H1 (cell line): ENCODE measurements at regions not wholly inside any gene's neighbourhood (a gene's known extent, or its start where the extent isn't known, plus 50 kb on each side); places are given as distances from the start of the nearest gene placed in this dataset.

ENCODE experiments used
- CTCF ChIA-PET: fragments of 300-600 bp; sonication (Branson Sonifier 250); formaldehyde crosslinking; loops from one replicate; lab custom pipeline; 2021; ENCODE audit not compliant: partially characterized antibody; lab: Charles Lee
- POLR2A ChIA-PET: fragments of 300-600 bp; sonication (Branson Sonifier 250); formaldehyde crosslinking; loops from one replicate; lab custom pipeline; 2021; ENCODE audit warnings: inconsistent platforms; ENCODE audit not compliant: partially characterized antibody; lab: Charles Lee
- DNase-seq, 2 experiments: peaks; one replicate each; pipeline versions ENCODE4 v3.0.0 to v3.0.0-alpha.2; 2010 to 2022; ENCODE audit warnings: low spot score in 2 of 2, low read depth in 1 of 2, mixed read lengths in 1 of 2
- FAIRE-seq: peaks from 2 replicates; lab custom pipeline; 2011; peaks lifted over from hg19 to GRCh38; lab: Jason Lieb, UNC
- H2AFZ ChIP-seq: 2 replicates; pipeline ENCODE4 v1.8.1; 2012; ENCODE audit warnings: low read length, inconsistent platforms
- H2AK5ac ChIP-seq: 2 replicates; pipeline ENCODE4 v1.6.1; 2013; ENCODE audit warnings: low read depth, low read length
- H2BK120ac ChIP-seq: replicated peaks from 2 replicates; pipeline ENCODE3; 2013; ENCODE audit warnings: low read depth, low read length, inconsistent platforms
- H2BK12ac ChIP-seq: 2 replicates; pipeline ENCODE4 v1.6.1; 2013; ENCODE audit warnings: low read depth, low read length
- H2BK15ac ChIP-seq: 2 replicates; pipeline ENCODE4 v1.6.1; 2013; ENCODE audit warnings: low read length
- H2BK20ac ChIP-seq: 2 replicates; pipeline ENCODE4 v1.6.1; 2013; ENCODE audit warnings: low read length
- H2BK5ac ChIP-seq: 2 replicates; pipeline ENCODE4 v1.6.1; 2013; ENCODE audit warnings: low read depth, low read length
- H3K14ac ChIP-seq: 2 replicates; pipeline ENCODE4 v1.6.1; 2013; ENCODE audit warnings: inconsistent platforms; ENCODE audit not compliant: insufficient read length
- H3K18ac ChIP-seq: 2 replicates; pipeline ENCODE4 v1.6.1; 2013; ENCODE audit warnings: low read length; ENCODE audit errors: extremely low read depth
- H3K23ac ChIP-seq: 2 replicates; pipeline ENCODE4 v1.6.1; 2013; ENCODE audit warnings: inconsistent platforms; ENCODE audit not compliant: insufficient read length
- H3K23me2 ChIP-seq: 2 replicates; pipeline ENCODE4 v1.6.1; 2013; ENCODE audit warnings: low read depth, low read length
- H3K27ac ChIP-seq: 2 replicates; pipeline ENCODE4 v1.6.1; 2011; ENCODE audit warnings: low read depth, low read length, inconsistent platforms
- H3K27me3 ChIP-seq, 4 experiments: replicated peaks in 1 of 4; 1 replicate in 1 of 4; 2 replicates in 3 of 4; pipeline versions ENCODE4 v1.6.1 to v1.8.1; 2011 to 2013; ENCODE audit warnings: low read length in 3 of 4, mild to moderate bottlenecking in 3 of 4, inconsistent platforms in 2 of 4, mixed read lengths in 2 of 4, moderate library complexity in 1 of 4; ENCODE audit not compliant: control insufficient read depth in 3 of 4, insufficient read depth in 3 of 4; ENCODE audit errors: extremely low read depth in 1 of 4
- H3K36me3 ChIP-seq, 4 experiments: 2 replicates each; pipeline versions ENCODE4 v1.6.1 to v1.8.1; 2011 to 2013; ENCODE audit warnings: mild to moderate bottlenecking in 4 of 4, low read length in 3 of 4, moderate library complexity in 2 of 4, control low read depth in 1 of 4, inconsistent platforms in 1 of 4; ENCODE audit not compliant: insufficient read depth in 4 of 4, control insufficient read depth in 2 of 4
- H3K4ac ChIP-seq: replicated peaks from 2 replicates; pipeline ENCODE3; 2013; ENCODE audit warnings: low read length, low read depth, mixed read lengths, inconsistent platforms; ENCODE audit not compliant: insufficient read length
- H3K4me1 ChIP-seq, 4 experiments: replicated peaks in 1 of 4; 1 replicate in 1 of 4; 2 replicates in 3 of 4; pipeline versions ENCODE4 v1.6.1 to v1.8.1; 2011 to 2013; ENCODE audit warnings: low read length in 3 of 4, inconsistent platforms in 2 of 4, mixed read lengths in 1 of 4; ENCODE audit not compliant: insufficient read depth in 4 of 4, control insufficient read depth in 3 of 4
- H3K4me2 ChIP-seq, 2 experiments: 2 replicates each; pipeline versions ENCODE4 v1.6.1 to v1.8.1; 2011 to 2013; ENCODE audit warnings: low read depth in 2 of 2, low read length in 2 of 2, control low read depth in 1 of 2, inconsistent platforms in 1 of 2, mild to moderate bottlenecking in 1 of 2; ENCODE audit not compliant: insufficient read depth in 1 of 2
- H3K4me3 ChIP-seq, 4 experiments: fragments of 200-600, 300-600 bp in 1 of 4; sonication (generic), shearing (Covaris generic), sonication (Bioruptor Twin) in 1 of 4; 2 replicates each; pipeline versions ENCODE4 v1.5.1 to v1.8.1; 2011 to 2016; ENCODE audit warnings: low read length in 4 of 4, low read depth in 3 of 4, control low read depth in 2 of 4, inconsistent platforms in 2 of 4, mild to moderate bottlenecking in 2 of 4, mixed read lengths in 1 of 4, moderate library complexity in 1 of 4; ENCODE audit not compliant: insufficient read depth in 2 of 4; ENCODE audit errors: extremely low read depth in 1 of 4
- H3K56ac ChIP-seq: replicated peaks from 2 replicates; pipeline ENCODE3; 2013; ENCODE audit warnings: low read depth, mild to moderate bottlenecking, mixed read lengths, low read length, inconsistent platforms; ENCODE audit not compliant: insufficient read length
- H3K79me1 ChIP-seq: 2 replicates; pipeline ENCODE4 v1.6.1; 2013; ENCODE audit warnings: low read depth, low read length, control low read depth
- H3K79me2 ChIP-seq, 2 experiments: 2 replicates each; pipeline versions ENCODE4 v1.6.1 to v1.8.1; 2012 to 2013; ENCODE audit warnings: low read length in 2 of 2, mild to moderate bottlenecking in 2 of 2, inconsistent platforms in 1 of 2; ENCODE audit not compliant: insufficient read depth in 2 of 2, control insufficient read depth in 1 of 2
- H3K9ac ChIP-seq, 4 experiments: replicated peaks in 1 of 4; 1 replicate in 1 of 4; 2 replicates in 3 of 4; pipeline versions ENCODE4 v1.6.1 to v1.8.1; 2011 to 2013; ENCODE audit warnings: low read depth in 3 of 4, low read length in 3 of 4, control low read depth in 2 of 4, mild to moderate bottlenecking in 2 of 4, moderate library complexity in 2 of 4, inconsistent platforms in 1 of 4; ENCODE audit errors: extremely low read depth in 1 of 4
- H3K9me3 ChIP-seq, 2 experiments: 2 replicates each; pipeline versions ENCODE4 v1.6.1 to v1.8.1; 2012 to 2013; ENCODE audit warnings: mild to moderate bottlenecking in 2 of 2, moderate library complexity in 2 of 2, control low read depth in 1 of 2, inconsistent platforms in 1 of 2, low read depth in 1 of 2, low read length in 1 of 2, mixed read lengths in 1 of 2; ENCODE audit not compliant: insufficient read depth in 2 of 2
- H4K20me1 ChIP-seq, 2 experiments: replicated peaks in 1 of 2; 2 replicates each; pipeline versions ENCODE3 to v1.8.1; 2011 to 2013; ENCODE audit warnings: inconsistent platforms in 2 of 2, low read length in 2 of 2, mild to moderate bottlenecking in 1 of 2; ENCODE audit not compliant: insufficient read depth in 2 of 2, control insufficient read depth in 1 of 2
- H4K5ac ChIP-seq: 2 replicates; pipeline ENCODE4 v1.6.1; 2013; ENCODE audit warnings: low read length, low read depth, mixed read lengths, inconsistent platforms; ENCODE audit not compliant: insufficient read length
- H4K8ac ChIP-seq: 2 replicates; pipeline ENCODE4 v1.8.0; 2013; ENCODE audit warnings: mild to moderate bottlenecking, moderate library complexity, low read length, inconsistent platforms; ENCODE audit not compliant: insufficient read depth; ENCODE audit errors: extremely low read depth
- H4K91ac ChIP-seq: replicated peaks from 2 replicates; pipeline ENCODE3; 2013; ENCODE audit warnings: low read length, mixed read lengths, inconsistent platforms; ENCODE audit not compliant: insufficient read length
- CBX8 ChIP-seq: fragments of 300-800, 300-1000 bp; sonication (generic); IDR thresholded peaks from 2 replicates; pipeline ENCODE4 v1.7.1; 2016; ENCODE audit warnings: low read depth, low read length, borderline replicate concordance
- CHD2 ChIP-seq: IDR thresholded peaks from 2 replicates; pipeline ENCODE4 v1.6.1; 2012; ENCODE audit warnings: low read length, improper control_type of control experiment
- CREB1 ChIP-seq: IDR thresholded peaks from 2 replicates; pipeline ENCODE4 v1.6.1; 2012; ENCODE audit warnings: inconsistent platforms
- EGR1 ChIP-seq: IDR thresholded peaks from 2 replicates; pipeline ENCODE4 v1.6.1; 2011; ENCODE audit warnings: low read depth, low read length, borderline replicate concordance
- EZH2 ChIP-seq: fragments of 200-600 bp; sonication (generic); IDR thresholded peaks from 2 replicates; pipeline ENCODE4 v1.7.1; 2012; ENCODE audit warnings: low read depth, mild to moderate bottlenecking, moderate library complexity, low read length, inconsistent platforms; ENCODE audit not compliant: severe bottlenecking
- JUND ChIP-seq: IDR thresholded peaks from 2 replicates; pipeline ENCODE4 v1.6.1; 2011; ENCODE audit warnings: mild to moderate bottlenecking, improper control_type of control experiment, low read length
- KDM5A ChIP-seq: fragments of 200-600 bp; IDR thresholded peaks from 2 replicates; pipeline ENCODE4 v1.7.1; 2012; ENCODE audit warnings: mild to moderate bottlenecking, low read length, inconsistent platforms, mixed read lengths
- NRF1 ChIP-seq: IDR thresholded peaks from 2 replicates; pipeline ENCODE4 v1.6.1; 2011; ENCODE audit warnings: mild to moderate bottlenecking, low read depth, low read length, improper control_type of control experiment
- RFX5 ChIP-seq: IDR thresholded peaks from 2 replicates; pipeline ENCODE4 v1.6.1; 2011; ENCODE audit warnings: low read depth, low read length, improper control_type of control experiment, borderline replicate concordance
- RNF2 ChIP-seq: fragments of 200-900, 300-1000 bp; sonication (generic); IDR thresholded peaks from 2 replicates; pipeline ENCODE4 v1.7.1; 2016; ENCODE audit warnings: borderline replicate concordance, low read depth, mild to moderate bottlenecking, antibody characterized with exemption, low read length; ENCODE audit not compliant: poor library complexity, severe bottlenecking; ENCODE audit errors: missing control alignments
- RXRA ChIP-seq: IDR thresholded peaks from 2 replicates; pipeline ENCODE4 v1.6.1; 2011; ENCODE audit warnings: low read depth, mild to moderate bottlenecking, low read length, moderate library complexity; ENCODE audit not compliant: insufficient read depth
- SIX5 ChIP-seq: IDR thresholded peaks from 2 replicates; pipeline ENCODE4 v1.6.1; 2011; ENCODE audit warnings: mild to moderate bottlenecking, low read depth, low read length
- SP2 ChIP-seq: IDR thresholded peaks from 2 replicates; pipeline ENCODE4 v1.6.1; 2012; ENCODE audit warnings: mild to moderate bottlenecking, low read length, inconsistent platforms
- YY1 ChIP-seq: IDR thresholded peaks from 2 replicates; pipeline ENCODE4 v1.6.1; 2011; ENCODE audit warnings: low read depth, mild to moderate bottlenecking, low read length
- WGBS, 2 experiments: shearing (Covaris generic) in 1 of 2; methylation state at CpG; one replicate each; pipeline versions ENCODE4 v1.1.6 to v1.1.7; 2013 to 2015; ENCODE audit warnings: low lambda C conversion rate in 2 of 2, mixed read lengths in 2 of 2, inconsistent platforms in 1 of 2, low coverage in 1 of 2, missing lambda C conversion rate in 1 of 2; ENCODE audit not compliant: insufficient replicate concordance in 2 of 2, insufficient coverage in 1 of 2, insufficient read length in 1 of 2; ENCODE audit errors: extremely low coverage in 1 of 2, missing lambda C conversion rate in 1 of 2; 5-methylcytosine and 5-hydroxymethylcytosine counted together
- TF ChIP-seq, protein P1 (sequence below): IDR thresholded peaks from 2 replicates; pipeline ENCODE4 v1.6.1; 2011; ENCODE audit warnings: low read depth, mild to moderate bottlenecking, low read length; ENCODE audit not compliant: insufficient read depth

DNA sequence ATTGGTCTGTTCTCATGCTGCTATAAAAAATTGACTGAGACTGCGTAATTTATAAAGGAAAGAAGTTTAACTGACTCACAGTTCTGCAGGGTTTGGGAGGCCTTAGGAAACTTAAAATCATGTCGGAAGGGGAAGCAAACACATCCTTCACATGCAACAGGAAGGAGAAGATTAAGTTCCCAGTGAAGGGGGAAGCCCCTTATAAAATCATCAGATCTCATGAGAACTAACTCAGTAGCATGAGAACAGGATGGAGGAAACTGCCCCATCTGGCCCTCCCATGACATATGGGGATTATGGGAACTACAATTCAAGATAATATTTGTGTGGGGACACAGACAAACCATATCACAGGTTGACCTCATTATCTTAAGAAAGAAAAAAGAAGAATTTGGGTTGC is 134.5 kb downstream of the PPP1R3A start:
- H2AFZ ChIP-seq, result 0 out of 2 replicates have a peak overlapping the region, but pooled peaks have one; percentile 9
- TF ChIP-seq EGR1 (no peak), EZH2 (no peak), KDM5A (no peak), SP2 (no peak), CBX8 (no peak), CHD2 (no peak), JUND (no peak), CREB1 (no peak), RNF2 (no peak), SIX5 (no peak), RFX5 (no peak), NRF1 (no peak), RXRA (no peak), YY1 (no peak)
- TF ChIP-seq, protein P1, sequence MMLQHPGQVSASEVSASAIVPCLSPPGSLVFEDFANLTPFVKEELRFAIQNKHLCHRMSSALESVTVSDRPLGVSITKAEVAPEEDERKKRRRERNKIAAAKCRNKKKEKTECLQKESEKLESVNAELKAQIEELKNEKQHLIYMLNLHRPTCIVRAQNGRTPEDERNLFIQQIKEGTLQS, result no peak

More for the DNA sequence above, 134.5 kb downstream of the PPP1R3A start:
- no peak overlapping the region for H3K56ac ChIP-seq
- H2BK120ac ChIP-seq, result no peak overlapping the region
- H3K4me1 ChIP-seq, result no peaks in the 10 kb centered on the region
- no peak overlapping the region for H2BK5ac ChIP-seq
- FAIRE-seq (no peak), DNase-seq (no peak)
- no peak overlapping the region for H3K4ac ChIP-seq
- H3K4me2 ChIP-seq, result no peak overlapping the region
- H3K79me1 ChIP-seq, result no peaks in the 10 kb centered on the region
- H3K9ac ChIP-seq, result no peak overlapping the region
- H4K20me1 ChIP-seq, result no peaks in the 10 kb centered on the region
- H2BK15ac ChIP-seq, result no peak overlapping the region
- H2AK5ac ChIP-seq, result no peak overlapping the region
- H3K79me2 ChIP-seq, result no peaks in the 10 kb centered on the region
- H4K91ac ChIP-seq, result no peak overlapping the region
- no peak overlapping the region for H4K8ac ChIP-seq
- H3K9me3 ChIP-seq, result no peaks in the 10 kb centered on the region
- CTCF ChIA-PET, result no interaction called here
- POLR2A ChIA-PET, result no interaction called here
- H3K23me2 ChIP-seq, result no peaks in the 10 kb centered on the region
- no peak overlapping the region for H3K14ac ChIP-seq
- no peak overlapping the region for H3K18ac ChIP-seq
- H3K27me3 ChIP-seq, result no peaks in the 10 kb centered on the region
- H3K23ac ChIP-seq, result no peak overlapping the region
- H3K36me3 ChIP-seq, result no peaks in the 10 kb centered on the region
- 87% methylated on average over 2 of the region's 2 CpGs; no CpG with 5 or more reads in 1 of the 2 experiments for WGBS, 2 experiments
- no peak overlapping the region for H4K5ac ChIP-seq
- H3K27ac ChIP-seq, result no peak overlapping the region
- no peak overlapping the region for H2BK12ac ChIP-seq
- H2BK20ac ChIP-seq, result no peak overlapping the region
- no peak overlapping the region for H3K4me3 ChIP-seq
